ENCODE measurements at regions not wholly inside any gene's neighbourhood (a gene's known extent, or its start where the extent isn't known, plus 50 kb on each side); places are given as distances from the start of the nearest gene placed in this dataset.
"Not testable (repeated sequence)": the region's sequence is repeated elsewhere in the genome, so short reads cannot be mapped to it uniquely, and the experiment has no call there.

- DNase-seq: no peak
These were observed 313.6 kb downstream of the TBC1D32 start for GRCh38 chr6:121020656-121021055.

DNA sequence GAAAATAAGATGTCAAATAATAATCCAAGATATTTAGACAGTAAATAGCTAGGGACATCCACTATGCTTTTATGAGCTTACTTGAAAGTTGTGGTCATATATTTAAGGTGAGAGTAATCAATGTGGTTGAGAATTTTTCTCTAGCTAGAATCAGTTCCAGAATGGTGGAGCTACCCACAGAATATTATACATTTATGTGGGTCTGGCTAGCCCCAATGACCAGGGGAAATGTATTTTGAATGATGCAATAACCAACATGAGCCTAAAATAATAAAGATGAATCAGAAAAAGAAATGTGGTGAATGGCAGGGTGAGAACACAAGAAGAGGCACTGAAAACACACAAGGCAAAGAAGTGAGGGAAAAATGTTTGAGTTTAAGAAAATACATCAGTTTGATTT, 325.7 kb downstream of the TBC1D32 start:
- no peak for DNase-seq

GRCh38 chr6:121006024-121006423, 328.3 kb downstream of the TBC1D32 start:
- DNase-seq: no peak

DNA sequence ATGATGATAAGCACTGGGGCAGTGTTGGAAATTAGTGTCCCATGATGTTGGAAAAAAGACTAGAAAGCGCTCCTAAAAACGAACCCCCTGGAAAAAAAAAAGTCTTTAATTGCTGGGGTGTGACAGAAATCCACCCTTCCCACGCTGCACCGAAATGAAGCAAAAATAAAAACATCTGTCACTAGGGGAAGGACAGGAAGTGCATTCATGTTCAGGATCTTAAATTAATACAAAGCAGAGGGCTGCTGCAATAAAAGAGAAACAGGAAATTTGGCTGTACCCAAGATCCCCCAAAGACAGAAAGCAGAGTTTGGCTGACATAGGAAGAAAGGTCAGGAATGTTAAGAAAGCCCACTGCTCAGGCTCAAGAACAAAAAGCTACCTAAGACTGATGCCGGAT, 333.9 kb downstream of the TBC1D32 start:
- DNase-seq: no peak

- DNase-seq: no peak
These were observed 337.9 kb downstream of the TBC1D32 start for GRCh38 chr6:120996340-120996739.

DNA sequence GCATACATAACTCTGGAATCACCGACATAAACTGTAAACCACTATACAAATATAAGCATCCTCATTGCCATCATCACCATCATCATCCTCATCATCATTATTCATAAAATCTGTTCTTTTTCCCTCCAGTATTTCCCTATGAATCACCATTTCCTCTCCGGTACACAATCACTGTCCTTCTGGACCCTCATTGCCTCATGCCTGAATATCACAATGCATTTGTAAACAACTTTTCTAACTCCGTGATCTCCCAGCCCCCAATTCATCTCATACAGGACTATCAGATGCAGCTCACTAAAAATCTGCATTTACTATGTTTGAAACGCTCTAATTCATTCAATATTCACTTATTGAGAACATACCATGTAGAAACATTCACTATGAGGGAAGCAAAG, 339.7 kb downstream of the TBC1D32 start:
- no peak for DNase-seq

DNA sequence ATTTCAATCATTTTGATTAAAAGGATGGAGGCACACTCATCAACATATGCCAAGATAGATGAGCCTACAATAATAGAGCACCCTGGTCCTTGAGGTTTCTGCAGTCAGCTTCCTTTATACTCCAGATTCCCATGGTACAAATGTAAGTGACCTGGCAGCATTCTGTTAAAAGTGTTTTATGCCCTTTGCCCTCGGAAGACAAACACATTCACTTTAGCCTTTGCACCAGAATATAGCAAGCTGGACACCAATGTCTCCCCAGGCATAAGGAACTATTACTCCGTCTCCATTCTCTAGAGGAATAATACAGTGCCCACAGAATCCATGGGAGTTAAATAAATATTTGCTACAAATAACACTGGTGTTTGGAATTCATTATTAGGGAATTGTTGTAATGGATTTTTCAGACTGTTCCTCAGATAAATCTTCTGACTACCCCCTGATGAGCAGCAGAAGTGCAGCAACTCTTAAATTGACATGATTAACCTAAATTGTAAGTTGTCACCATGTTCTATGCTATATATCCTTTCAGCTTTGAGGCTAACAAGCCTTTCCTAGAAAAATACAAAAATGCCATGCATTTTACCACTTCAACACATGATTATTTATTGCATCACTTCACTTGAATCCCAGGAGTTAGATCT, 340.2 kb downstream of the TBC1D32 start:
- DNase-seq: no peak

DNA sequence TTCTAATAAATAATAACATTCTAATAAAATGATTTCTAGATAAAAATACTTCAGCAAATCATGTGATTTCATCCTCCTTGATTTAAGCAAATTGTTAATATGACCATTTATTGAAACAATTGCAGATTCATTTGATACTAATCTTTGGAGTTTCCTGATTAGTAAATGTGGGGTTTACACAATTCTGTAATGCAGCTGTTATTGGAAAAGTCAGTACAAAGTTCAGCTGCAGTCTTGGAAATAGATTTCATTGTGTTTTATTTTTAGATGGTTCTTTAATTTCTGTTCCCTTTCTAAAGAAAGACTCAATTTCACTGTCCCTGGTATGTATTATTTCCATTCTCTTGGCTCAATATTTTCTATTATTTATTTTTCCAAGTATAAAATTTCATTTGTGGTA, 342.0 kb downstream of the TBC1D32 start:
- DNase-seq: no peak

DNA sequence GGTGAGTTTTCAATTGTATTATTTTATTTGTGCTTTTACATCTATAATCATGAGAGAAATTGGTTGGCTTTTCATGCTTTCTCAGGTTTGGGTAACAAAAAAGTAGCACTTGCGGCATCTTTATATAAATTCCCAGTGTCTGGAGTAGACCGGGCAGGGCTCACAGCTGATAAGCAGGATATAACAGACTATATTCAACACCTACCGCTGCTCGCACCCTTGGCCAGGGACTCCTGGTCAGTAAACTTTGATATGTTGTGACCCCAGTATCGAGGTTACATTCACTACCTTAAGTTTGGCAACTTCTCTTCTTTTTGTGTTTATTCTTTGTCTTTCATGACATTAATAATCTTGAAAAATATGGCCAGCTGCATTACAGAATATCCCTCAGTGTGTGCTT, 343.4 kb downstream of the TBC1D32 start:
- no peak for DNase-seq

GRCh38 chr6:120981835-120982234, 352.4 kb downstream of the TBC1D32 start:
- no peak for DNase-seq

DNA sequence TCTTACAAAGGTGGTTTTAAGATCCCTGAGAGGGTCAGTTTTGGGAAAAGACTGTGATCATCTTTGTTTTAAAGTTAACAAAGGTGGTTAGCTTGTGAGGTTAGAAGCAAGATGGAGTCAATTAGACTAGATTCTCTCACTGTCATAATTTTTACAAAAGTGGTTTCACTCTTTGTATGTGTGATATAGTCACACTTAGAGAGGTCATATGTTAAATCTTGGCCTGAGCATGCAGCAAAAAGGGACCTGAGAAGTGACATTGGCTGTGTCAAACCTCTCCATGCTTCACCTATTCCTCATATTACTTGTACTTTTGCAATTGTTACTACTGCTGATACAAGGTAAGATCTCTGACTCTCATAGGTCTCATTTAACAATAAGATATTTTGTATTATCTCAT, 368.0 kb downstream of the TBC1D32 start:
- DNase-seq: no peak

- DNase-seq: no peak
These were observed 368.5 kb downstream of the TBC1D32 start for GRCh38 chr6:120965814-120966213.

- no peak for DNase-seq
These were observed 373.5 kb downstream of the TBC1D32 start for GRCh38 chr6:120960761-120961160.

DNA sequence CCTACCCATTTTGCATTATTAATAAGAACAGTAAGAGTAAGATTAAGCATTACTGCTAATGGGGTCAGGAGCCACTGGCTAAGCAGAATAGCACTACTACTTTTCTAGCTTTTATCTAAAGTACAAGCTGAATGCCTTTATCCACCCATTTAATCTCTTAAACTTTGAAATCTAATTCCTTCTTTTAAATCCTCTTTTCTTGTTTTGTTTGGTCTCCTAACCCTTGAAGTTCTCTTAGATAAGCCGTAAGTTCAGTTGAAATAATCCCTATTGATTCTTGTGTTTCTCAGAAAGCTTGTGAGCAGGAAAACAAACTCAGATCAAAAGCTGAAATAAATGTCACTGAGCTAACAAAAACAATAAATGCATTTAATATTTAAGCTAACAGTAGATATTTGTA, 380.2 kb downstream of the TBC1D32 start:
- DNase-seq: no peak

GRCh38 chr6:120951258-120951657, 383.0 kb downstream of the TBC1D32 start:
- no peak for DNase-seq

DNA sequence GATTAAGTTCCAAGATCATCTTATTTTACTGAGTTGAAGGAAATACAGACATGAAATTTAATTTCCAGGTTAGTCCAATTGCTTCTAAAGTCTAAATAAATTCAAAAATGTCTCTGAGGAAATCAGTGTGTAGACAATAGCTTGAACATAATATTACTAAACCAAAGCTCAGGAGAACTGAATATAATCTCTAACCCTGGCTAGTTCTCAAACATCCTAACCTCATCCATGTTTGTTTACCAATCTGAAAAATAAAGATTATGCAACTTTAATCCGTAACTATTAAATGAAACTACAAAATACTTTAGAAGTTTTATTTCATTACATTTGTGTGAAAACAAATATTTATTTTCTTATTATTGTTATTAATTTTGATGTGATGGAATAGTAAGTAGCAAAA, 387.2 kb downstream of the TBC1D32 start:
- DNase-seq: no peak

DNA sequence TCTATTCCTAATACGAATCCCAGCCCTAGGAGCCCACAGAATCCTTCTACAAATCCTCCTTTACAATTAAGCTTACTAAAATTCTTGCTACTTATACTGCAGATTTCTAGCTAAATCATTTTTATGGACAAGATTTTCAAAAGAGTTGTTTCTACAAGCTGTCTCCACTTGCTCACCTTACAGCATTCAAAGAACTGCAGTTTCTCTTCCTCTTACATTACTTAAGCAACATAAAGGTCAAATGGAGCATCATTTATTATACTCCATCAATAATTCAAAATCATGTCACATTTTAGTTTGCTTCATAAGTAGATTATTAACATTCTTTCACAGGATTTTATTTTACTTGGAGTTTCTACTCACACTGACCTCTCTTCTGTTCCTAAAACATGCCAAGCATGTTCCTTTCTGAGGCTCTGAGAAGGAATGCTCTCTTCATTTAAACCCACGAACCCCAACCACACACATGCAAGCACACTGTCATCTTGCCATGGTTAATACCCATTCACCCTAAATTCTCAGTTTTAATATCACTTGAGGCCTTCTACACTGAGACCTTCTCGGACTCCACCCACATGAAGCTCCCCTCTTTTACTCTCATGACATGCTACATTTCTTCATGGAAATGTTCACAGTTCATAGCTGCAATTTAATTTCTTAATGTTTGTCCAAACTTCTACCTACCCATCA, 388.2 kb downstream of the TBC1D32 start:
- no peak for DNase-seq

- DNase-seq: no peak
These were observed 395.3 kb downstream of the TBC1D32 start for GRCh38 chr6:120938876-120939472.

DNA sequence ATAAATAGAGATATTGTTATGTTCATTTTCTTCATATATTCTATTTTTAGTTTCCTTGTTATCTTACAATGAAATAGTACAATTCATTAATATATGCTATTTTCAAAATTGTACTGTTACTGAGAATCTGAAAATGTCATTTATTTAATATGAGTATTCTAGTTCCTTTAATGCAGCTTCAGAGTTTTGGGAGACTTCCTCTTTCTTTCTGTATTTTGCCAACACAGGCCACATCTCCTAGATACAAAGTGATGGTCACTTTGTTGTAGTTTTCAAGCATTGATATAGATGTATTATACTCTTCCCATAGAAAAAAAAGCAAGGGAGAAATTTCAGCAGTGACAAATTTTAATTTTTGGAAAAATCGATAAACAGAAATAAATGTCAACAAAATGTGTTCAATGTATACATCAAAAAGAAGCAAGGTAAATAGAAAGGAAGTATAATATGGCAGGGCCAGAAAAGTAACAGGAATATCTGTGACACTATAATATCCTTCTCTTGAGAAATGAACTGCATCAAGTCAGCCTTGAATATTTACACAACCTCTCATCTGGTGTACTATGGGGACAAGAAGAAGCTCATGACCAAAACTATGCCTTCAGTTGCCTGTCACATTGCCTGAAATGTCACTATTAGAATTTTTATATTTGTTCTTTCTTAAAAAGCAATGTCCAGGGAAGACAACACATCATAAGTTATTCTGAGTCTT, 396.0 kb downstream of the TBC1D32 start:
- no peak for DNase-seq

GRCh38 chr6:120935908-120936307, 398.4 kb downstream of the TBC1D32 start:
- DNase-seq: no peak

- no peak for DNase-seq
These were observed 399.3 kb downstream of the TBC1D32 start for GRCh38 chr6:120935016-120935415.

- not testable (repeated sequence) for DNase-seq
These were observed 402.6 kb downstream of the TBC1D32 start for GRCh38 chr6:120931520-120932180.

DNA sequence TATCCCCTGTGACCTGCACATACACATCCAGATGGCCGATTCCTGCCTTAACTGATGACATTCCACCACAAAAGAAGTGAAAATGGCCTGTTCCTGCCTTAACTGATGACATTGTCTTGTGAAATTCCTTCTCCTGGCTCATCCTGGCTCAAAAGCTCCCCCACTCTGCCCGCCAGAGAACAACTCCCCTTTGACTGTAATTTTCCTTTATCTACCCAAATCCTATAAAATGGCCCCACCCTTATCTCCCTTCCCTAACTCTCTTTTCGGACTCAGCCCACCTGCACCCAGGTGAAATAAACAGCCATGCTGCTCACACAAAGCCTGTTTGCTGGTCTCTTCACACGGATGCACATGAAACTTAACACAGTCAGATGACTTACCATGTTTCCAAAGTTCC, 403.8 kb downstream of the TBC1D32 start:
- not testable (repeated sequence) for DNase-seq

All from activated CD8-positive, alpha-beta memory T cell treated with anti-CD3 and anti-CD28 coated beads, Interleukin-2, amount 50 U/mL, for 48 hours (primary cell).